Tibial artery (tissue), 4 donors: ENCODE measurements at regions not wholly inside any gene's neighbourhood (a gene's known extent, or its start where the extent isn't known, plus 50 kb on each side); places are given as distances from the start of the nearest gene placed in this dataset.

ENCODE experiments used
- DNase-seq, 2 donors: peaks; one replicate each; pipeline ENCODE4 v3.0.0-alpha.2; 2019
- H3K27ac ChIP-seq, 2 donors: fragments of 200-600 bp; sonication (generic) in 1 of 2; 1 replicate in 1 of 2; 2 replicates in 1 of 2; pipeline ENCODE4 v1.5.1; 2018 to 2019; ENCODE audit warnings: mild to moderate bottlenecking in 1 of 2
- H3K27me3 ChIP-seq, 2 donors: fragments of 200-600 bp; sonication (generic) in 1 of 2; one replicate each; pipeline versions ENCODE4 v1.5.1 to v1.6.0; 2016 to 2019
- H3K36me3 ChIP-seq, 3 donors: fragments of 200-600 bp; sonication (generic) in 2 of 3; one replicate each; pipeline ENCODE4 v1.5.1; 2016 to 2019; ENCODE audit warnings: mild to moderate bottlenecking in 2 of 3
- H3K4me1 ChIP-seq, 4 donors: fragments of 200-600 bp; sonication (generic) in 2 of 4; 1 replicate in 3 of 4; 2 replicates in 1 of 4; pipeline ENCODE4 v1.5.1; 2016 to 2019
- H3K4me3 ChIP-seq, 2 donors: fragments of 200-600 bp; sonication (generic) in 1 of 2; 1 replicate in 1 of 2; 2 replicates in 1 of 2; pipeline ENCODE4 v1.5.1; 2018 to 2019; ENCODE audit warnings: mild to moderate bottlenecking in 2 of 2
- H3K9me3 ChIP-seq, 3 donors: fragments of 200-600 bp; sonication (generic) in 1 of 3; one replicate each; pipeline ENCODE4 v1.5.1; 2016 to 2019
- intact Hi-C: fragments of 100-400 bp; cut with DNase I; formaldehyde crosslinking; loops from one replicate; pipeline ENCODE4 v1.15.0; 2023; ENCODE audit warnings: low total_unique reads
- TF ChIP-seq, protein P1 (sequence below), 2 experiments: fragments of 200-600 bp in 1 of 2; fragments of 450-650 bp in 1 of 2; IDR thresholded peaks; one replicate each; pipeline ENCODE4 v1.5.1; 2017 to 2019; ENCODE audit warnings: antibody characterized with exemption in 2 of 2, mild to moderate bottlenecking in 1 of 2, moderate library complexity in 1 of 2

DNA sequence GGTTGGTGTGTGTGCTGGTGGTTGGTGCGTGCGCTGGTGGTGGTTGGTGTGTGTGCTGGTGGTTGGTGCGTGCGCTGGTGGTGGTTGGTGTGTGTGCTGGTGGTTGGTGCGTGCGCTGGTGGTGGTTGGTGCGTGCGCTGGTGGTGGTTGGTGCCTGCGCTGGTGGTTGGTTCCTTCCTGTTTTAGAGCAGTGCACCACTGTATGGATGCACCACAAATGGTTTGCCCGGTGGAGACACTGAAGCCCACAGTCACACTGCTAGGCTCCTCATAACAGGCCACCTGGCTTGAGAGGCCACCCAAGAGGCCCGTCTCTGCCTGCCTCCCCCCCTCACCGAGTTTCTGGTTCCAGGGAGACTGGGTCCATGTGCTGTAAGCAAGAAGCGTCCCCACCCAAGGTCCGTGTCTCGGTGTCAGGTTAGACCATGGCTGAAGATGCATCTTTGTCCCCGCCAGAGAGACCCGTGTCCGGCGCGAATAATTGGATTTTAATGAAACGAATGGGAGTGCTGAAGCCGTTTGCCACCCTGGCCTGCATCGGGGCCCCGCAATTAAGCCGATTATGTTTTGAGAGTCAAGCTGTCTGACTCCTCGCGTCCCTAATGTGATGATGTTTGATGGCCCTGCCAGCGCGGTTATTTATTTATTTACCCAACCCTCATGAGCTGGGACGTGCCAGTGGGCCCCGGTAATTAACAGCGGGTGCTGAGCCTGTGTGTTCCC, 161.3 kb upstream of the GSE1 start:
- Histone ChIP-seq H3K4me1 (peaks cover 0 to 15% (median 3%) of the 10 kb centered on the region in 4 donors), H3K4me3 (no peak overlapping the region), H3K9me3 (no peaks in the 10 kb centered on the region), H3K27me3 (no peaks in the 10 kb centered on the region), H3K27ac (no peak overlapping the region), H3K36me3 (no peaks in the 10 kb centered on the region)
- TF ChIP-seq, protein P1, sequence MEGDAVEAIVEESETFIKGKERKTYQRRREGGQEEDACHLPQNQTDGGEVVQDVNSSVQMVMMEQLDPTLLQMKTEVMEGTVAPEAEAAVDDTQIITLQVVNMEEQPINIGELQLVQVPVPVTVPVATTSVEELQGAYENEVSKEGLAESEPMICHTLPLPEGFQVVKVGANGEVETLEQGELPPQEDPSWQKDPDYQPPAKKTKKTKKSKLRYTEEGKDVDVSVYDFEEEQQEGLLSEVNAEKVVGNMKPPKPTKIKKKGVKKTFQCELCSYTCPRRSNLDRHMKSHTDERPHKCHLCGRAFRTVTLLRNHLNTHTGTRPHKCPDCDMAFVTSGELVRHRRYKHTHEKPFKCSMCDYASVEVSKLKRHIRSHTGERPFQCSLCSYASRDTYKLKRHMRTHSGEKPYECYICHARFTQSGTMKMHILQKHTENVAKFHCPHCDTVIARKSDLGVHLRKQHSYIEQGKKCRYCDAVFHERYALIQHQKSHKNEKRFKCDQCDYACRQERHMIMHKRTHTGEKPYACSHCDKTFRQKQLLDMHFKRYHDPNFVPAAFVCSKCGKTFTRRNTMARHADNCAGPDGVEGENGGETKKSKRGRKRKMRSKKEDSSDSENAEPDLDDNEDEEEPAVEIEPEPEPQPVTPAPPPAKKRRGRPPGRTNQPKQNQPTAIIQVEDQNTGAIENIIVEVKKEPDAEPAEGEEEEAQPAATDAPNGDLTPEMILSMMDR (IDR thresholded peaks at IDR 0.05) = no peak
- intact Hi-C loops = no loop called here
- DNase-seq = no peak

DNA sequence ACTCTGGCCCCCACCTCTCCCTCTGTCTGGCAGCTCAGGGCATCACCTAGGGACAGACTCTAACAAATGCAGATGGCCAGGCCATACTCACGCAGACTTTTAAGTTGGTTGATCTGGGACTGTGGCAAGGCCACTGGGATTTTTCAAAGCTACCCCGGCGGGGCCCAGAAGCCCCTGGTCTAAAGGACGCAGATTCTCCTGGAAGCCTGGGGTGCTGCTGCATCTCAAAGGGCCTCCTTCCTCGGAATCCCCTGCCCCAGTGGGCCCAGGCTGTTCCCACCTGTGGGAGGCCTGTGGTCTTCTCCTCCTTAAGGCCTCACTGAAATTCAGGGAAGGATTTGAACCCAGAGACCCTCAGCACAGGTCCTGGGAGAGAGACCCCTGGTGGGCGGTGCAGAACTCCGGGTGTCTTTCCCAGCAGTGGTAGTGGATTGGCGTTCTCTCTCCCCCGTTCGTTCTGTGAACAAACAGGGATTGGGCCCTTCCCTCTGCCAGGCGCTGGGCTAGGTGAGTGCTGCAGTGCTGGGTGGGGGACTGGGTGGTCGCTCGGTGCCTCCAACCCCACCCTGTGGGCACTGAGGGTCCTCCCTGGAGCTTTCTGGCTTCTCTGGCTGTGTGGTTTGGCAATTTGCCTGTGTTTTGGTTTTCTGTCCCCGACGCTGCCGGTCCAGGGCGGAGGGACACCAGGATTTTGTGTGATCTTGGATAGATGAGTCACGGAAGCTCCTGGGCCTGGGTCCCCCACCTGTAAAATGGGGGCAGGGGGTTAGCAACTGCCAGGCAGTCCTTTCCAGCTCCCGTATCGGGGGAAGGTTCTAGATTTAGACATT, 160.5 kb upstream of the GSE1 start:
- no peaks in the 10 kb centered on the region for H3K36me3 ChIP-seq
- DNase-seq = no peak
- H3K4me3 ChIP-seq = no peak overlapping the region
- H3K27me3 ChIP-seq = no peaks in the 10 kb centered on the region
- H3K4me1 ChIP-seq = peaks cover 0 to 15% (median 3%) of the 10 kb centered on the region in 4 donors
- no peak overlapping the region for H3K27ac ChIP-seq
- no peaks in the 10 kb centered on the region for H3K9me3 ChIP-seq
- intact Hi-C loops = no loop called here
- TF ChIP-seq, protein P1 (IDR thresholded peaks at IDR 0.05) = no peak

DNA sequence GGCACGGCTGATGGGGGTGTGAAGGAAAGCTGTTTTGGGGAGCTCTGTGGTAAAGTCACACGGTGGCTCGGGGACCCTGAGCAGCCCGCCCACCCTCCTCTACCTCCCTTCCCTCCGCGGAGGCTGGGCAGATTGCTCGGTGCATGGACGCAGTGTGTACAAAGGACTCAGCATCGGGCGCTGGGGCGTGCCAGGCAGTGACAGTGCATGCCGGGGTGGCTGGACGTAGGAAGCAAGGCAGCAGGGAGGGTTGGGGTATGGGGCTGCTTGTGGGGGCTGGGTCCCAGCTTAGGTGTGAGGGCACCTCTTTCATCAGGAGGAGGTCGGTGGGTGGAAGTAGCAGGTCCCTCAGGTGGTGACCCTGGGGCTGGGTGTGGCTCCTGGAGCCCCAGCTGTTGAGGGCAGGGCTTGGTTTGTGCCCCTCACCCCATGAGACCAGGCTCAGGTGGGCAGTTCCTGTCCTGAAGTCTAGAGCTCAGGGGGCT, 159.9 kb upstream of the GSE1 start:
- DNase-seq = no peak
- Histone ChIP-seq H3K4me1 (peaks cover 0 to 15% (median 3%) of the 10 kb centered on the region in 4 donors), H3K27me3 (no peaks in the 10 kb centered on the region), H3K36me3 (no peaks in the 10 kb centered on the region), H3K9me3 (no peaks in the 10 kb centered on the region), H3K4me3 (no peak overlapping the region), H3K27ac (no peak overlapping the region)
- intact Hi-C loops = no loop called here
- TF ChIP-seq, protein P1 (IDR thresholded peaks at IDR 0.05) = no peak

DNA sequence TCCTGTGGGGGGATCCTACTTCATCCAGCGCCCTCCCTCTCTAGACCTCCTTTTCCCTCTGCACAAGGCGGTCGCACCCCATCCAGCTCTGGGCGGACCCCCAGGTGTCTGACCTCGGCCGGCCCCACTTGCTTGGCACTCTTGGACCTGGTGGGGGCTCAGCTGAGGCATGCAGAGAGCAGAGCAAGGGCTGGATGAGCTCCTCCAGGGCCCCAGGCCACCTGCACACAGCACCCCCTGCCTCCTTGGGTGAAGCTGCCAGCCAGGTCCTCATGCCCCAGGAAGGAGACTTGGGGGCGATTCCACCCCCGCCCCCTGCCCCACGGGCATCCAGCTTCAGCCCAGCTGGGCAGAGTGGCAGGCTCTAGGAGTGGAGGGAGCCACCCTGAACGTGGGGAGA, 159.4 kb upstream of the GSE1 start:
- Histone ChIP-seq H3K9me3 (no peaks in the 10 kb centered on the region), H3K27me3 (no peaks in the 10 kb centered on the region), H3K27ac (no peak overlapping the region), H3K4me3 (no peak overlapping the region), H3K4me1 (peaks cover 0 to 13% (median 3%) of the 10 kb centered on the region in 4 donors), H3K36me3 (no peaks in the 10 kb centered on the region)
- TF ChIP-seq, protein P1 (IDR thresholded peaks at IDR 0.05) = no peak
- intact Hi-C loops = no loop called here
- DNase-seq = no peak

DNA sequence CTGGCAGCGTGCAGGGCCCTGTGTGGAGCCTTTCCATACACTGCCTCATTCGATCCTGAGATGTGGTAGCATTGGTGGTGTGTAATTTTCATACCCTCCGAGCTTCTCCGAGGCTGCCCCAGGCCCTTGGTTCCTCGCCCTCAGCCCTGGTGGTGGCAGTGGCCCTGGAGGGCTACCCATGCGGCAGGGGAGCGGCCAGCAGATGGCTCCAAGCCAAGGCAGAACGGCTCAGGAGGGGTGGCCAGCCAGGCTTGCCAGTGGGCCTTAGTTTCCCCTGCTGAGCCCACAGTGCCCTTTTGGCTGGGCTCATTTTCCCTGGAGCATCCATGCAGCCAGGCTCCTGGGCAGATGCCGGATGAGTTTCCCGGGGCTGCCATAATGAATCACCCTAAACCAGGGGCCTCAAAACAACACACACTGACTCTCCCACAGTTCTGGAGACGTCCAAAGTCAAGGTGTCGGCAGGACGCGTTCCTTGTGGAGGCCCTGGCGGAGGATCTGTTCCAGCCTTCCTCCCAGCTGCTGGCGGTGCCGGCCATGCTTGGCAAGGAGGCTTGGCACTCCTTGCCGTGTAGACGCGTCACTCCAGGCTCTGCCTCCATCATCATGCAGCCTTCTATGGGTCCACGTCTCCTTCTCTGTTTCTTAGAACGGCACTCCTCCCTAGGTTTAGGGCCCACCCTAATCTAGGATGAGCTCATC, 158.8 kb upstream of the GSE1 start:
- no peaks in the 10 kb centered on the region for H3K27me3 ChIP-seq
- no peak overlapping the region for H3K27ac ChIP-seq
- TF ChIP-seq, protein P1 (IDR thresholded peaks at IDR 0.05) = no peak
- no peak overlapping the region for H3K4me3 ChIP-seq
- no peaks in the 10 kb centered on the region for H3K36me3 ChIP-seq
- DNase-seq = no peak
- peaks cover 0 to 13% (median 3%) of the 10 kb centered on the region in 4 donors for H3K4me1 ChIP-seq
- intact Hi-C loops = no loop called here
- H3K9me3 ChIP-seq = no peaks in the 10 kb centered on the region
